HG03064 (cell line): ENCODE measurements at regions not wholly inside any gene's neighbourhood (a gene's known extent, or its start where the extent isn't known, plus 50 kb on each side); places are given as distances from the start of the nearest gene placed in this dataset.
"Not testable (repeated sequence)": the region's sequence is repeated elsewhere in the genome, so short reads cannot be mapped to it uniquely, and the experiment has no call there.

Source experiments
- ATAC-seq: cut with Tn5 transposase; IDR thresholded peaks from one replicate; pipeline ENCODE4 v1.9.1; 2021; ENCODE audit warnings: low read depth; ENCODE audit not compliant: unreplicated experiment

- peak; percentile 87 for ATAC-seq
These were observed 126.8 kb downstream of the ALDH8A1 start for GRCh38 chr6:134822920-134823709.

- ATAC-seq: no peak
These were observed 127.7 kb downstream of the ALDH8A1 start for GRCh38 chr6:134821928-134822864.

- ATAC-seq: no peak
These were observed 128.5 kb downstream of the ALDH8A1 start for GRCh38 chr6:134821397-134821796.

GRCh38 chr6:134819863-134820800 lies 129.8 kb downstream of the ALDH8A1 start:
- no peak for ATAC-seq

- no peak for ATAC-seq
These were observed 130.7 kb downstream of the ALDH8A1 start for GRCh38 chr6:134819236-134819635.

GRCh38 chr6:134817448-134817847 lies 132.5 kb downstream of the ALDH8A1 start:
- no peak for ATAC-seq

GRCh38 chr6:134816780-134817179 lies 133.1 kb downstream of the ALDH8A1 start:
- no peak for ATAC-seq

GRCh38 chr6:134816300-134816699 lies 133.6 kb downstream of the ALDH8A1 start:
- no peak for ATAC-seq

GRCh38 chr6:134814076-134814695 lies 135.7 kb downstream of the ALDH8A1 start:
- no peak for ATAC-seq

GRCh38 chr6:134813146-134813545 lies 136.8 kb downstream of the ALDH8A1 start:
- ATAC-seq: no peak

GRCh38 chr6:134810402-134810801 lies 139.5 kb downstream of the ALDH8A1 start:
- ATAC-seq: no peak

- no peak for ATAC-seq
These were observed 140.8 kb downstream of the ALDH8A1 start for GRCh38 chr6:134809130-134809529.

GRCh38 chr6:134806180-134806798 lies 143.6 kb downstream of the ALDH8A1 start:
- no peak for ATAC-seq

- ATAC-seq: no peak
These were observed 144.7 kb downstream of the ALDH8A1 start for GRCh38 chr6:134805168-134805567.

GRCh38 chr6:134804311-134804710 lies 145.6 kb downstream of the ALDH8A1 start:
- not testable (repeated sequence) for ATAC-seq

- ATAC-seq: no peak
These were observed 147.4 kb downstream of the ALDH8A1 start for GRCh38 chr6:134802426-134803058.

GRCh38 chr6:134797400-134798113 lies 152.3 kb downstream of the ALDH8A1 start:
- ATAC-seq: no peak

- ATAC-seq: no peak
These were observed 154.2 kb downstream of the ALDH8A1 start for GRCh38 chr6:134795691-134796090.
